Naive B cell (primary cell): ENCODE measurements at regions not wholly inside any gene's neighbourhood (a gene's known extent, or its start where the extent isn't known, plus 50 kb on each side); places are given as distances from the start of the nearest gene placed in this dataset.

Experiments used
- ATAC-seq, 2 donors: fragments of 150-1000 bp; cut with Tn5 transposase; 2 replicates each; pipeline ENCODE4 v1.10.0; 2021; ENCODE audit warnings: low read depth in 2 of 2, mild to moderate bottlenecking in 2 of 2, moderate library complexity in 2 of 2
- DNase-seq: peaks from one replicate; pipeline ENCODE4 v3.0.0; 2022
- H3K27ac Mint-ChIP-seq, 6 donors: one replicate each; pipeline ENCODE4 v1.8.0; 2020 to 2022; ENCODE audit warnings: mild to moderate bottlenecking in 6 of 6, mixed read lengths in 6 of 6, moderate library complexity in 5 of 6, inconsistent platforms in 2 of 6
- H3K27me3 Mint-ChIP-seq, 3 donors: one replicate each; pipeline ENCODE4 v1.8.0; 2021 to 2022; ENCODE audit warnings: mixed read lengths in 3 of 3, mild to moderate bottlenecking in 1 of 3
- H3K36me3 Mint-ChIP-seq, 2 donors: one replicate each; pipeline ENCODE4 v1.8.0; 2020 to 2022; ENCODE audit warnings: mixed read lengths in 2 of 2, inconsistent platforms in 1 of 2, mild to moderate bottlenecking in 1 of 2
- H3K4me1 Mint-ChIP-seq, 3 donors: one replicate each; pipeline ENCODE4 v1.8.0; 2020 to 2022; ENCODE audit warnings: mixed read lengths in 3 of 3, inconsistent platforms in 1 of 3, mild to moderate bottlenecking in 1 of 3, moderate library complexity in 1 of 3
- H3K4me3 Mint-ChIP-seq, 8 donors: one replicate each; pipeline ENCODE4 v1.8.0; 2020 to 2022; ENCODE audit warnings: mild to moderate bottlenecking in 8 of 8, mixed read lengths in 8 of 8, moderate library complexity in 8 of 8, inconsistent platforms in 2 of 8
- H3K9me3 Mint-ChIP-seq, 7 donors: one replicate each; pipeline ENCODE4 v1.8.0; 2020 to 2022; ENCODE audit warnings: mixed read lengths in 7 of 7, mild to moderate bottlenecking in 5 of 7, inconsistent platforms in 2 of 7, moderate library complexity in 1 of 7

DNA sequence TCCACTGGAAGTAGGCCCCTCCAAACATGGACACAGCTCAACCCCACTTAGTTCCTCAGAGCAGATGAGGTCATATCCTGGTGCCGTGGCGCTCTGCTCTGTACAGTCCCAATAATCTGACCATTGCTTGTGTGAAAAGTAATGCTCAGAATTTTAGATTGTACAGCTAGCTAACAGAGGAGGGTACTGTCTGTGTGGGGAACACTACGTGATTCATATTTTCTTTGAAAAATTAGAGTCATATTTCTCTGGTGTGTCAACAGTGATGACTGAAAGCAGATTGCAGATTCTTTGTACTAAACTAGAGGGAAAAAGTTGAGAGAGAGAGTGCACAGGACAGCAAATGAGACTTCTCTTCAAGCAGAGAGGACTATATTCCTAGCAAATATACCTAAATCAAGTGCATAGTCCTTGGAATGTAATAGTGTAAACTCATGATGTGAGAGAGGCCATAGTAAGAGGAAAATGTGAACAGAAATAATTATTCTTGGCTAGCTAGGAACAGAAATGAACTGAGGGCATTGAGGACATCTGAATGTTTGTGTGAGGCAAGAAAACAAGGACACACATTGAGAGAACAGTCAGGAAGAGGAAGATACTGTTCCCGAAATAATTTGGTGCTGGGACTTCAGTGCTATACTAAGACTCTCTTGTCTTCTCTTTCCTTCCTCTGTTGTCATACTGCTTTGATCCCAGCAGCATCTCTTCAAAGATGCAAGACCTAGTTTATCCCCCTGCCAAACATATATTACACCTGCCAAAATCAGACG lies 157.0 kb upstream of the RND3 start:
- Mint-ChIP-seq H3K4me1 (no peaks in the 10 kb centered on the region), H3K4me3 (no peak overlapping the region), H3K9me3 (peaks cover 0 to 8% (median 0%) of the 10 kb centered on the region in 7 donors), H3K36me3 (no peaks in the 10 kb centered on the region), H3K27me3 (no peaks in the 10 kb centered on the region), H3K27ac (no peak overlapping the region)
- DNase-seq = no peak
- ATAC-seq = no peak

DNA sequence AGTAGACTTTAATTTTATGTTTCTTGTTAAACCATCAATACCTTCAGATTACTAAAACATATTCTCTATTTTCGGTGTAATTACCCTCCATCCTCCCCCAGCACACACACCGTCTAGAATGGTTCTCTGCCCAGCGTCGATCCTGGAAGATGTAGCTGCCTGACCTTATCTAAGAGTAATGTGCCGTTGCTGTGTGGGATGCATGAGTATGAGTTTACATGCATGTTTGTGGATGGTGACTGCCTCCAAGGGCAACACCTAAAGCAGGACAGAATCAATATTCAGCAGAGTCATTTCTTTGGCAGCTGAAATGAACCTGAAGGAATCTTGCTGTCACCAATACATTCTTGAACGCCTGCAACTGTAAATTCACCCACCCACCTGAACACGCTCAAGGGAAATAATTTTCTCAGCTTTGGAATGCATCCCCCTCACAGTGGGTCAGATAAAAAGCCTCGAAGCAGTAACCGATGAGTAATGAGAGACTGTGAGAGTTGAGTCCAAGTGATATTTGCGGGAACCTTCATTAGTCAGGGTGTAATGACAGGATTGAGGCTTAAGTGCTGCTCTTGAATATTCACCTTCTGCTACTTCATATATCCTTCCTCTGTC lies 155.8 kb upstream of the RND3 start:
- no peak for ATAC-seq
- Mint-ChIP-seq H3K27ac (peak overlapping the region in 1 of 6 donors; percentile 50), H3K4me1 (no peaks in the 10 kb centered on the region), H3K9me3 (peaks cover 0 to 6% (median 0%) of the 10 kb centered on the region in 7 donors), H3K4me3 (no peak overlapping the region), H3K36me3 (no peaks in the 10 kb centered on the region), H3K27me3 (no peaks in the 10 kb centered on the region)
- DNase-seq = no peak

- Mint-ChIP-seq H3K36me3 (no peaks in the 10 kb centered on the region), H3K4me3 (no peak overlapping the region), H3K9me3 (peaks cover 0 to 5% (median 0%) of the 10 kb centered on the region in 7 donors), H3K27ac (no peak overlapping the region), H3K4me1 (no peaks in the 10 kb centered on the region), H3K27me3 (no peaks in the 10 kb centered on the region)
- DNase-seq (no peak), ATAC-seq (no peak)
Observed at GRCh38 chr2:150640039-150640438, 152.6 kb upstream of the RND3 start.

- no peak for DNase-seq
- H3K4me3 Mint-ChIP-seq = no peak overlapping the region
- no peaks in the 10 kb centered on the region for H3K4me1 Mint-ChIP-seq
- H3K27me3 Mint-ChIP-seq = no peaks in the 10 kb centered on the region
- no peak for ATAC-seq
- no peak overlapping the region for H3K27ac Mint-ChIP-seq
- H3K9me3 Mint-ChIP-seq = peaks cover 0 to 2% (median 0%) of the 10 kb centered on the region in 7 donors
- no peaks in the 10 kb centered on the region for H3K36me3 Mint-ChIP-seq
Observed at GRCh38 chr2:150639383-150639782, 151.9 kb upstream of the RND3 start.

DNA sequence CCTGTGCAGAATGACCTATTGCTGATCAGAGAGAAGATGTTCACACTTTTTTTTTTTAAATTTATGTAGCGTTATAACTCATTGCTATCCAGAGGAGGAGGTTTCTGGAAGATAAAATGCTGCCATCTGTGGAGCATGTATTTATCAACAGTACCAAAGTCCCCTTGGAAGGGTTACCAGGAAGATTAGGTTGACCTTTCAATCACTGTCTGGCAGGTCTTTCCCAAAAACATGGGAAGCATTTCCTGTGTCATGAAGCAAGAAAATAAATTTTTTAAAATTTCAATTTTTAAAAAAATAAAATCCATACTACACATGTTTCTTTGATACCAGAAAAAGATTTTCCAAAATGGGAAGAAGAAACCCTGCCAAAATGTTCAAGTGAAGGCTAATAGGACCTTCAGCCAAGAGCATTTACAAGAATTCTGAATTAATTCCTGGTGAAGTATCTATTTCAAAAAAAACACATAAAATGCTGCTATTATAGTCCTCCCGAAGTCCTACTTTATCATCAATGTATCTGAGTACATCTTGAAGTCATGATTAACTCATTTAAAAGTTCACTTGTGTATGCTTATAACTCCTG lies 143.9 kb upstream of the RND3 start:
- H3K36me3 Mint-ChIP-seq = no peaks in the 10 kb centered on the region
- no peaks in the 10 kb centered on the region for H3K4me1 Mint-ChIP-seq
- DNase-seq (no peak), ATAC-seq (no peak)
- H3K9me3 Mint-ChIP-seq = peaks cover 0 to 2% (median 0%) of the 10 kb centered on the region in 7 donors
- H3K27ac Mint-ChIP-seq = no peak overlapping the region
- no peak overlapping the region for H3K4me3 Mint-ChIP-seq
- no peaks in the 10 kb centered on the region for H3K27me3 Mint-ChIP-seq

GRCh38 chr2:150630587-150631235 lies 143.2 kb upstream of the RND3 start:
- H3K4me3 Mint-ChIP-seq = no peak overlapping the region
- no peaks in the 10 kb centered on the region for H3K36me3 Mint-ChIP-seq
- DNase-seq (no peak), ATAC-seq (no peak)
- H3K9me3 Mint-ChIP-seq = peaks cover 0 to 2% (median 0%) of the 10 kb centered on the region in 7 donors
- H3K27me3 Mint-ChIP-seq = no peaks in the 10 kb centered on the region
- no peak overlapping the region for H3K27ac Mint-ChIP-seq
- H3K4me1 Mint-ChIP-seq = no peaks in the 10 kb centered on the region

DNA sequence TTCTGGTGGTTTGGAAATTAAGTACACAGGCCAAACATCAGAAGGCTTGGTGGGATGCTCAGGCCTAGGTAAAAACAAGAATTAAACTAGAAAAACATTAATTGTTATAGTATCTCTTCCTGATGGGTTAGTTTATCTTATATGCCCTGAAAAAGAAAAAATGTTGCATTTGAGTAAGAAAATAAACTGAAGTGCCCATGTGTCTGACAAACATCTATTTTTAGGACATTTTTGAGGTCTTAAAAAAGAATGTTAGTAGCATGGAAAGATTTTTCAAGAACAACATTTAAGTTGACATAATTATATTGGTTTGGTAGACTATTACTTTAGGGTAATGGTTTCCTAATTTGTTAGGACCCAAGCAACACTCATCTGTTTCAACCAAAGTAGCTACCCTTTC lies 140.1 kb upstream of the RND3 start:
- Mint-ChIP-seq H3K27ac (no peak overlapping the region), H3K27me3 (no peaks in the 10 kb centered on the region), H3K36me3 (no peaks in the 10 kb centered on the region), H3K4me3 (no peak overlapping the region), H3K9me3 (peaks cover 0 to 3% (median 0%) of the 10 kb centered on the region in 7 donors), H3K4me1 (no peaks in the 10 kb centered on the region)
- no peak for ATAC-seq
- no peak for DNase-seq

GRCh38 chr2:150626934-150627411 lies 139.5 kb upstream of the RND3 start:
- ATAC-seq = no peak
- no peak for DNase-seq
- H3K9me3 Mint-ChIP-seq = peaks cover 0 to 3% (median 0%) of the 10 kb centered on the region in 7 donors
- no peaks in the 10 kb centered on the region for H3K36me3 Mint-ChIP-seq
- no peaks in the 10 kb centered on the region for H3K27me3 Mint-ChIP-seq
- H3K4me1 Mint-ChIP-seq = no peaks in the 10 kb centered on the region
- no peak overlapping the region for H3K4me3 Mint-ChIP-seq
- H3K27ac Mint-ChIP-seq = no peak overlapping the region

DNA sequence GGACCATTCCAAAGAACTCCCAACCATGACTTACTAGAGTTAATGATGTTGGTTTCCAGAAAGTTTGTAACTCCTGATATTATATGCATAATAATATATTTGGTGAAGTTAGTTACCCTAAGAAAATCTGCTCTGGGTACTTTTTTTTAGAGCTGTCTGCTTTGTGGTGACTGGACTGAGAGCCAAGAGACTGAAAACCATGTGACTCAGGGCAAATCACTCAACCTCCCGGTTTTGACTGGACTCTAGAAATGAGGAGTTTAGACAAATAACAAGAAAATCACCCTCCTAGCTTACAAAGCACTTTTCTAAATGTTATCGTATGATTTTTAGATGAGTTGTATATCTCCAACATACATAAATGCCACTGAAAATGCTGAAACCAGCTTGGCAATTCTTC lies 138.3 kb upstream of the RND3 start:
- no peak overlapping the region for H3K27ac Mint-ChIP-seq
- no peak overlapping the region for H3K4me3 Mint-ChIP-seq
- no peaks in the 10 kb centered on the region for H3K36me3 Mint-ChIP-seq
- peaks cover 0 to 4% (median 0%) of the 10 kb centered on the region in 7 donors for H3K9me3 Mint-ChIP-seq
- no peaks in the 10 kb centered on the region for H3K4me1 Mint-ChIP-seq
- DNase-seq = no peak
- ATAC-seq = no peak
- H3K27me3 Mint-ChIP-seq = no peaks in the 10 kb centered on the region

DNA sequence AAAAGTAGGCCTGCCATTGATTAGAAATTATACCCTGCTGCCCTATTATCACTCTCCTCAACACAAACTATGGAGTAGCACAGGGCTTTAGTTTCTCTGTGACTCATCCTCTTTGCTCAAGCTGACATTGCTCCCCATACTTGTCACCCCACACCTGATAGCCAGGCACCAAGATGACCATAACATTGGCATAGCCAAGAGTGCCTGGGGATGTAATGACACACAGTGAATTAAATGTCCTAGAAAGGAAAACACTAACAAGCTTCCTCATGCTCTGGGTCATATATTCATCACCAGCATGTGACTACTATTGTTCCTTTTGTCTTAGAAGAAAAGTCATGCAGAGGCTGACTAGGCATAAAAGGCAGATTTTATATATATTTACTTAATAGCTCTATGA lies 137.8 kb upstream of the RND3 start:
- Mint-ChIP-seq H3K27me3 (no peaks in the 10 kb centered on the region), H3K4me3 (no peak overlapping the region), H3K36me3 (no peaks in the 10 kb centered on the region), H3K4me1 (no peaks in the 10 kb centered on the region), H3K27ac (no peak overlapping the region), H3K9me3 (peaks cover 0 to 4% (median 0%) of the 10 kb centered on the region in 7 donors)
- no peak for DNase-seq
- ATAC-seq = no peak

DNA sequence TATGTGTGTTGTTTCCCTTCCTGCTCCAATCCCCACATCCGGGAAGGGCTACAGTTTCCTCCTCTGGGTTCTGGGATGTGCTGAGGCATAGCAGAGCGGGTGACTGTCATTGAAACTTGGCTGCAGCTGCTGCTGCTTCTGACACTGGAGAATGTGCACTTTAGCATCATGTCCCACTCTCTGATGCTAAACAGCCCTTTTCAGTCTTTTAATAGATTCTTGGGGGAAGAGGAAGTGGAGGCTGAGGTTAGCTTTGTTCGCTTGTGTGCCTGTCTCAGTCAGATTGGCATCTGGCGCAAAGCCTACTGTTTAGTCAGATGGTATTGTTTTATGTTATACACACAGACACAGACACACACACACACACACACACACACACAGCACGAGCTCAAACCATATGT lies 136.5 kb upstream of the RND3 start:
- H3K9me3 Mint-ChIP-seq = peaks cover 0 to 4% (median 0%) of the 10 kb centered on the region in 7 donors
- DNase-seq = no peak
- no peaks in the 10 kb centered on the region for H3K27me3 Mint-ChIP-seq
- ATAC-seq = no peak
- no peaks in the 10 kb centered on the region for H3K36me3 Mint-ChIP-seq
- no peak overlapping the region for H3K27ac Mint-ChIP-seq
- no peaks in the 10 kb centered on the region for H3K4me1 Mint-ChIP-seq
- no peak overlapping the region for H3K4me3 Mint-ChIP-seq

- peaks cover 0 to 5% (median 2%) of the 10 kb centered on the region in 7 donors for H3K9me3 Mint-ChIP-seq
- ATAC-seq (no peak), DNase-seq (no peak)
- no peak overlapping the region for H3K27ac Mint-ChIP-seq
- H3K36me3 Mint-ChIP-seq = no peaks in the 10 kb centered on the region
- no peak overlapping the region for H3K4me3 Mint-ChIP-seq
- H3K4me1 Mint-ChIP-seq = no peaks in the 10 kb centered on the region
- no peaks in the 10 kb centered on the region for H3K27me3 Mint-ChIP-seq
Observed at GRCh38 chr2:150621526-150622213, 134.2 kb upstream of the RND3 start.

DNA sequence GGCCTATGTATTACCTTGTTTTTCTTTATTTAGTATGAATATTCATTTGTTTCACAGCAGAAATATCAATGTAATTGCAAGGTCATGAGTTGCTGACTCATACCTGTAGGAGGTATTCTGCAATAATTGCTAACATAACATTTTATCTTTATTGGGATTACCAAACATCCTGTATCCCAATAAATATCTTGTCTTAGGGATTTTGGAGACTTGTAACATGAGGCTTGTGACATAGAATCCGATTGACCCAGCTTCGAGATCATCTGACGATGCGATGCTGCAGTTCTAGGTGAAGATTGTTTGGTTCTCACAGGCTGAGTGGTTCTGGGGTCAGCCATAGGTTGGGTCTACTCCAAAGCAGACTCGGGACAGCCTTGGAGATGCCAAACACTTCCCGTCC lies 133.4 kb upstream of the RND3 start:
- H3K9me3 Mint-ChIP-seq = peaks cover 0 to 5% (median 2%) of the 10 kb centered on the region in 7 donors
- no peak overlapping the region for H3K27ac Mint-ChIP-seq
- no peak for ATAC-seq
- H3K36me3 Mint-ChIP-seq = no peaks in the 10 kb centered on the region
- no peak overlapping the region for H3K4me3 Mint-ChIP-seq
- H3K27me3 Mint-ChIP-seq = no peaks in the 10 kb centered on the region
- H3K4me1 Mint-ChIP-seq = no peaks in the 10 kb centered on the region
- no peak for DNase-seq
